SK-MEL-5 (cell line): ENCODE measurements at regions not wholly inside any gene's neighbourhood (a gene's known extent, or its start where the extent isn't known, plus 50 kb on each side); places are given as distances from the start of the nearest gene placed in this dataset.
A peak's percentile ranks its signal among the peaks of the same experiment; 100 is the strongest.

Source experiments
- DNase-seq: peaks from one replicate; pipeline ENCODE4 v3.0.0-alpha.2; 2016; ENCODE audit warnings: low read depth, low spot score
- in situ Hi-C: cut with HindIII; loops from 2 replicates; pipeline ENCODE4 v1.10.0; 2016; ENCODE audit warnings: low sequenced_read_pairs, high pct_unique_total_duplicates, low pct_unique_long_range_greater_than_20kb

- in situ Hi-C loops: no loop called here
- DNase-seq: no peak
Measured at GRCh38 chr20:51208162-51208561, 185.3 kb upstream of the KCNG1 start.

- in situ Hi-C loops: no loop called here
- DNase-seq: peak; percentile 33
Measured at GRCh38 chr20:51206032-51206662, 183.2 kb upstream of the KCNG1 start.

- peak; percentile 21 for DNase-seq
- in situ Hi-C loops: no loop called here
Measured at GRCh38 chr20:51204794-51205193, 181.9 kb upstream of the KCNG1 start.

- in situ Hi-C loops: no loop called here
Measured at GRCh38 chr20:51204051-51204715, 181.3 kb upstream of the KCNG1 start.

GRCh38 chr20:51202304-51202703, 179.4 kb upstream of the KCNG1 start:
- in situ Hi-C loops: no loop called here
- DNase-seq: no peak

More at GRCh38 chr20:51204051-51204715, 181.3 kb upstream of the KCNG1 start:
- DNase-seq: no peak

GRCh38 chr20:51199920-51200319, 177.0 kb upstream of the KCNG1 start:
- in situ Hi-C loops: no loop called here
- no peak for DNase-seq

GRCh38 chr20:51198876-51199523, 176.1 kb upstream of the KCNG1 start:
- DNase-seq: no peak
- in situ Hi-C loops: no loop called here

GRCh38 chr20:51198238-51198637, 175.3 kb upstream of the KCNG1 start:
- DNase-seq: no peak
- in situ Hi-C loops: no loop called here

- in situ Hi-C loops: no loop called here
Measured at GRCh38 chr20:51196991-51197651, 174.2 kb upstream of the KCNG1 start.

GRCh38 chr20:51195990-51196389, 173.1 kb upstream of the KCNG1 start:
- in situ Hi-C loops: no loop called here
- no peak for DNase-seq

More at GRCh38 chr20:51196991-51197651, 174.2 kb upstream of the KCNG1 start:
- DNase-seq: peak; percentile 23

- no peak for DNase-seq
- in situ Hi-C loops: no loop called here
Measured at GRCh38 chr20:51195419-51195901, 172.6 kb upstream of the KCNG1 start.

- in situ Hi-C loops: no loop called here
- DNase-seq: no peak
Measured at GRCh38 chr20:51193066-51193772, 170.3 kb upstream of the KCNG1 start.

GRCh38 chr20:51190783-51191180, 167.9 kb upstream of the KCNG1 start:
- in situ Hi-C loops: no loop called here

GRCh38 chr20:51189814-51190782, 167.2 kb upstream of the KCNG1 start:
- in situ Hi-C loops: no loop called here
- DNase-seq: no peak

More at GRCh38 chr20:51190783-51191180, 167.9 kb upstream of the KCNG1 start:
- no peak for DNase-seq

- in situ Hi-C loops: no loop called here
- DNase-seq: no peak
Measured at GRCh38 chr20:51188941-51189340, 166.0 kb upstream of the KCNG1 start.

- DNase-seq: no peak
- in situ Hi-C loops: no loop called here
Measured at GRCh38 chr20:51187261-51187660, 164.4 kb upstream of the KCNG1 start.

GRCh38 chr20:51185861-51186260, 163.0 kb upstream of the KCNG1 start:
- DNase-seq: no peak
- in situ Hi-C loops: no loop called here
